K562 (cell line): ENCODE measurements at regions not wholly inside any gene's neighbourhood (a gene's known extent, or its start where the extent isn't known, plus 50 kb on each side); places are given as distances from the start of the nearest gene placed in this dataset.

Experiments used
- ATAC-seq: fragments of 200-7000 bp; cut with Tn5 transposase; 3 replicates; pipeline ENCODE4 v1.9.1; 2020; ENCODE audit warnings: moderate library complexity
- BruUV-seq: library from RNA; stranded (reverse); fragments of 400-500 nt; replicated peaks from 2 replicates; lab custom pipeline; 2021; lab: Mats Ljungman, UMichigan
- CTCF ChIA-PET: fragments of 300-600 bp; formaldehyde crosslinking; extraction: SDS; loops from one replicate; lab custom pipeline; 2021; ENCODE audit warnings: low intra/inter-chr PET ratio; lab: Yijun Ruan, JAX
- POLR2A ChIA-PET: fragments of 300-600, 350-650 bp; sonication (Branson Sonifier 250); formaldehyde crosslinking; extraction: SDS; loops from one replicate; lab custom pipeline; 2021; ENCODE audit warnings: antibody characterized with exemption, inconsistent platforms; lab: Yijun Ruan, JAX
- DNase-seq, 4 experiments: peaks; one replicate each; pipeline versions ENCODE4 v3.0.0 to v3.0.0-alpha.2; 2011 to 2018; ENCODE audit warnings: low spot score in 3 of 4, mixed read lengths in 3 of 4; ENCODE audit errors: extremely low read depth in 1 of 4
- FAIRE-seq: peaks from 2 replicates; lab custom pipeline; 2011; peaks lifted over from hg19 to GRCh38; lab: Jason Lieb, UNC
- H2AFZ ChIP-seq: 2 replicates; pipeline ENCODE4 v1.6.0; 2011; ENCODE audit warnings: low read depth, low read length, control low read depth, inconsistent platforms
- H3K27ac ChIP-seq: fragments of 200-600 bp; 3 replicates; pipeline ENCODE4 v1.8.0; 2011; ENCODE audit warnings: low read depth, mild to moderate bottlenecking, control low read depth, inconsistent platforms, low read length, moderate library complexity, mixed read lengths; ENCODE audit errors: extremely low read depth
- H3K27me3 ChIP-seq, 2 experiments: fragments of 300-600 bp in 1 of 2; 2 replicates in 1 of 2; 3 replicates in 1 of 2; pipeline versions ENCODE4 v1.6.0 to v1.8.0; 2011; ENCODE audit warnings: inconsistent platforms in 2 of 2, low read length in 2 of 2, mild to moderate bottlenecking in 1 of 2, mixed read lengths in 1 of 2, moderate library complexity in 1 of 2; ENCODE audit not compliant: control insufficient read depth in 2 of 2, insufficient read depth in 2 of 2
- H3K36me3 ChIP-seq: fragments of 300-600 bp; 3 replicates; pipeline ENCODE4 v1.8.0; 2011; ENCODE audit warnings: mild to moderate bottlenecking, low read length, inconsistent platforms; ENCODE audit not compliant: control insufficient read depth, insufficient read depth
- H3K4me1 ChIP-seq, 2 experiments: fragments of 200-600 bp in 1 of 2; replicated peaks in 1 of 2; 2 replicates in 1 of 2; 3 replicates in 1 of 2; pipeline versions ENCODE4 v1.5.1 to v1.8.0; 2011; ENCODE audit warnings: inconsistent platforms in 2 of 2, low read length in 2 of 2, mild to moderate bottlenecking in 1 of 2, mixed read lengths in 1 of 2, moderate library complexity in 1 of 2; ENCODE audit not compliant: control insufficient read depth in 2 of 2, insufficient read depth in 2 of 2
- H3K4me2 ChIP-seq: 2 replicates; pipeline ENCODE4 v1.6.1; 2011; ENCODE audit warnings: low read length, control low read depth, inconsistent platforms, mixed read lengths; ENCODE audit not compliant: insufficient read depth
- H3K4me3 ChIP-seq: fragments of 200-600 bp; sonication (generic), shearing (Covaris generic); 2 replicates; pipeline ENCODE4 v1.5.1; 2016; ENCODE audit warnings: control low read depth, inconsistent platforms
- H3K79me2 ChIP-seq: fragments of 200-600 bp; 3 replicates; pipeline ENCODE4 v1.8.0; 2011; ENCODE audit warnings: low read length, inconsistent platforms; ENCODE audit not compliant: control insufficient read depth, insufficient read depth
- H3K9ac ChIP-seq, 2 experiments: 2 replicates each; pipeline versions ENCODE4 v1.6.0 to v1.6.1; 2011; ENCODE audit warnings: low read depth in 2 of 2, low read length in 2 of 2, control low read depth in 1 of 2, inconsistent platforms in 1 of 2, mild to moderate bottlenecking in 1 of 2, mixed read lengths in 1 of 2; ENCODE audit not compliant: insufficient read depth in 1 of 2
- H3K9me1 ChIP-seq: one replicate; pipeline ENCODE4 v1.6.0; 2011; ENCODE audit warnings: inconsistent platforms, mild to moderate bottlenecking, low read length, moderate library complexity; ENCODE audit not compliant: control insufficient read depth, insufficient read depth
- H3K9me3 ChIP-seq: replicated peaks from 2 replicates; pipeline ENCODE4 v1.5.1; 2011; ENCODE audit warnings: low read depth, low read length, inconsistent platforms; ENCODE audit not compliant: control insufficient read depth, insufficient read depth
- H4K20me1 ChIP-seq: replicated peaks from 2 replicates; pipeline ENCODE4 v1.6.1; 2011; ENCODE audit warnings: low read length, inconsistent platforms, mixed read lengths; ENCODE audit not compliant: control insufficient read depth, insufficient read depth
- BRD4 ChIP-seq: fragments of 200-600 bp; sonication (generic); IDR thresholded peaks from 2 replicates; pipeline ENCODE4 v1.6.1; 2017; ENCODE audit warnings: inconsistent platforms
- CBX2 ChIP-seq: fragments of 200-600 bp; sonication (generic); IDR thresholded peaks from one replicate; pipeline ENCODE4 v1.6.1; 2012; ENCODE audit warnings: mild to moderate bottlenecking, low read length, inconsistent platforms; ENCODE audit not compliant: insufficient read depth, poor library complexity, severe bottlenecking
- CTBP1 ChIP-seq: fragments of 450-650 bp; IDR thresholded peaks from 2 replicates; pipeline ENCODE4 v1.6.1; 2016; ENCODE audit warnings: borderline replicate concordance
- E2F3 ChIP-seq: fragments of 250-450 bp; sonication (Bioruptor Pico); IDR thresholded peaks from 2 replicates; pipeline ENCODE4 v1.4.0; 2020; ENCODE audit warnings: mild to moderate bottlenecking
- HIVEP1 ChIP-seq: fragments of 250-450 bp; sonication (Bioruptor Pico); IDR thresholded peaks from 2 replicates; pipeline ENCODE4 v1.4.0; 2020; ENCODE audit warnings: mild to moderate bottlenecking
- HMBOX1 ChIP-seq: sonication (generic); IDR thresholded peaks from 2 replicates; pipeline ENCODE4 v1.6.1; 2016
- HMG20B ChIP-seq: fragments of 250-450 bp; sonication (Bioruptor Pico); IDR thresholded peaks from 2 replicates; pipeline ENCODE4 v1.5.0; 2021; ENCODE audit warnings: mild to moderate bottlenecking
- IRF9 ChIP-seq: fragments of 450-650 bp; IDR thresholded peaks from 2 replicates; pipeline ENCODE4 v1.6.1; 2016; ENCODE audit warnings: missing biosample characterization, missing genetic modification characterization
- NCOA2 ChIP-seq, 2 experiments: fragments of 450-650 bp; IDR thresholded peaks; 2 replicates each; pipeline ENCODE4 v1.6.1; 2018; ENCODE audit warnings: mild to moderate bottlenecking in 2 of 2, moderate library complexity in 1 of 2; ENCODE audit not compliant: partially characterized antibody in 2 of 2
- NFXL1 ChIP-seq: fragments of 450-650 bp; formaldehyde crosslinking; IDR thresholded peaks from 2 replicates; pipeline ENCODE4 v1.4.0; 2021; ENCODE audit warnings: mild to moderate bottlenecking
- SIX5 ChIP-seq, 2 experiments: IDR thresholded peaks; 2 replicates each; pipeline ENCODE4 v1.6.1; 2011; ENCODE audit warnings: low read length in 2 of 2, borderline replicate concordance in 1 of 2, low read depth in 1 of 2, mild to moderate bottlenecking in 1 of 2, moderate library complexity in 1 of 2; ENCODE audit not compliant: insufficient read depth in 1 of 2
- SMARCC2 ChIP-seq: fragments of 450-650 bp; IDR thresholded peaks from 2 replicates; pipeline ENCODE4 v1.6.1; 2017; ENCODE audit warnings: antibody characterized with exemption, moderate library complexity, mild to moderate bottlenecking, low read depth
- SMARCE1 ChIP-seq: fragments of 450-650 bp; IDR thresholded peaks from 2 replicates; pipeline ENCODE4 v1.7.1; 2016; ENCODE audit warnings: mild to moderate bottlenecking
- STAT6 ChIP-seq: sonication (generic); formaldehyde crosslinking; IDR thresholded peaks from 2 replicates; pipeline ENCODE4 v1.8.1; 2023; ENCODE audit warnings: mild to moderate bottlenecking, missing genetic modification reagents
- TARDBP ChIP-seq: fragments of 450-650 bp; IDR thresholded peaks from 2 replicates; pipeline ENCODE4 v1.6.1; 2016
- ZNF143 ChIP-seq: sonication (generic); formaldehyde crosslinking; IDR thresholded peaks from 2 replicates; pipeline ENCODE4 v1.9.0; 2022; ENCODE audit warnings: mild to moderate bottlenecking, missing genetic modification reagents
- ZNF316 ChIP-seq: fragments of 450-650 bp; IDR thresholded peaks from 2 replicates; pipeline ENCODE4 v1.6.1; 2016
- WGBS: fragments of 100-300 bp; shearing (Covaris generic); methylation state at CpG from one replicate; pipeline ENCODE4 v1.1.6; 2016; ENCODE audit warnings: low coverage, mixed read lengths; ENCODE audit not compliant: insufficient coverage; ENCODE audit errors: missing lambda C conversion rate; 5-methylcytosine and 5-hydroxymethylcytosine counted together
- in situ Hi-C: fragments of 300-500 bp; cut with MboI; formaldehyde crosslinking; loops from 4 replicates; pipeline ENCODE4 v1.15.0; 2018; ENCODE audit warnings: inconsistent platforms, mixed read lengths
- intact Hi-C: fragments of 100-400 bp; cut with micrococcal nuclease; formaldehyde crosslinking; loops from 2 replicates; pipeline ENCODE4 v1.14.2; 2022

GRCh38 chr16:86244936-86245335, 265.4 kb upstream of the FOXF1 start (continued):
- TF ChIP-seq ZNF316 (no peak), CTBP1 (no peak), HMBOX1 (no peak)

GRCh38 chr16:86245351-86245750, 265.0 kb upstream of the FOXF1 start:
- intact Hi-C loops, result no loop called here
- Histone ChIP-seq H3K9ac (no peak overlapping the region), H3K9me3 (no peaks in the 10 kb centered on the region), H4K20me1 (no peaks in the 10 kb centered on the region), H3K4me2 (no peak overlapping the region), H3K9me1 (no peaks in the 10 kb centered on the region), H3K4me3 (no peak overlapping the region), H2AFZ (no peak overlapping the region), H3K79me2 (no peaks in the 10 kb centered on the region), H3K4me1 (no peaks in the 10 kb centered on the region)
- ATAC-seq (no peak), DNase-seq (no peak), FAIRE-seq (no peak)
- 0% methylated on average over 6 of the region's 7 CpGs for WGBS
- no TSS peak for BruUV-seq
- ChIA-PET POLR2A (no interaction called here), CTCF (no interaction called here)
- TF ChIP-seq SMARCC2 (no peak), NCOA2 (IDR thresholded peaks at IDR 0.05; ENCODE audit: partially characterized antibody in 2 of 2) (no peak), TARDBP (no peak), HMG20B (CRISPR knock-in tag) (no peak), IRF9 (tag) (no peak), HIVEP1 (CRISPR knock-in tag) (no peak), BRD4 (no peak), STAT6 (CRISPR knock-in tag) (no peak), SMARCE1 (no peak), ZNF143 (CRISPR knock-in tag) (no peak), CBX2 (no peak), SIX5 (IDR thresholded peaks at IDR 0.05; ENCODE audit: borderline replicate concordance in 1 of 2, insufficient read depth in 1 of 2, low read depth in 1 of 2, low read length in 2 of 2) (no peak), E2F3 (CRISPR knock-in tag) (no peak), NFXL1 (CRISPR knock-in tag) (no peak)
- TF ChIP-seq, all 486 proteins: peak for 0
- Histone ChIP-seq H3K27me3 (peaks cover 4 to 56% of the 10 kb centered on the region in 2 experiments; a peak in 4 of 5 replicates), H3K36me3 (no peaks in the 10 kb centered on the region), H3K27ac (no peak overlapping the region)
- in situ Hi-C loops, result no loop called here
